ENCODE measurements at regions not wholly inside any gene's neighbourhood (a gene's known extent, or its start where the extent isn't known, plus 50 kb on each side); places are given as distances from the start of the nearest gene placed in this dataset.
A peak's percentile ranks its signal among the peaks of the same experiment; 100 is the strongest.

DNA sequence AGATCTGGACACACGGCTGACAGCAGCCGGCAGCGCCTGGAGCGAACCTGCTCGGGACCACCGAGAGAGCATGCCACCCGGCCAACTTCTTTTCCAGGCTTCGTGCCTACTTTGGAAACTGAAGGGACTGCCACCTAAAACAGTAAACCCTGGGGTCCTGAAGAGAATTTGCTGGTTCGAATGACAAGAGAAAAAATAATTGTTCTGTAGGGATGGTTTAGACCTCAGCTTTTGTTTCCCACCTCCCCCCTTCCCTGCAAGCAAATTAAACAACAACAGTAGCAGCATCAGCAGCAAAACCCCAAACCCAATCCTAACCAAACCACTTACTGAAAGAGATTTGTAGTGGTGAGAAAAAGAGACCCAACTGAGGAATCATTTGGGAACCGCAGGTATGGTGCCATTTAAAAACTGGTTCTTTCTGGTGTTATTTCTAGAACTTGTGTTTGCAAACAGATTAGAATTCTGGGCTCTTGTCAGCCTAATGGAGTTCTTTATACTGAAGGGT is 105.6 kb downstream of the LEPR start:
- H3K4me3 ChIP-seq (ENCODE audit: low read depth, low read length): no peak overlapping the region
- no peak for DNase-seq (ENCODE audit: low read depth)
- TF ChIP-seq, protein P1, sequence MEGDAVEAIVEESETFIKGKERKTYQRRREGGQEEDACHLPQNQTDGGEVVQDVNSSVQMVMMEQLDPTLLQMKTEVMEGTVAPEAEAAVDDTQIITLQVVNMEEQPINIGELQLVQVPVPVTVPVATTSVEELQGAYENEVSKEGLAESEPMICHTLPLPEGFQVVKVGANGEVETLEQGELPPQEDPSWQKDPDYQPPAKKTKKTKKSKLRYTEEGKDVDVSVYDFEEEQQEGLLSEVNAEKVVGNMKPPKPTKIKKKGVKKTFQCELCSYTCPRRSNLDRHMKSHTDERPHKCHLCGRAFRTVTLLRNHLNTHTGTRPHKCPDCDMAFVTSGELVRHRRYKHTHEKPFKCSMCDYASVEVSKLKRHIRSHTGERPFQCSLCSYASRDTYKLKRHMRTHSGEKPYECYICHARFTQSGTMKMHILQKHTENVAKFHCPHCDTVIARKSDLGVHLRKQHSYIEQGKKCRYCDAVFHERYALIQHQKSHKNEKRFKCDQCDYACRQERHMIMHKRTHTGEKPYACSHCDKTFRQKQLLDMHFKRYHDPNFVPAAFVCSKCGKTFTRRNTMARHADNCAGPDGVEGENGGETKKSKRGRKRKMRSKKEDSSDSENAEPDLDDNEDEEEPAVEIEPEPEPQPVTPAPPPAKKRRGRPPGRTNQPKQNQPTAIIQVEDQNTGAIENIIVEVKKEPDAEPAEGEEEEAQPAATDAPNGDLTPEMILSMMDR (conservative IDR thresholded peaks at IDR 0.05; ENCODE audit: low read depth, low read length): no peak

DNA sequence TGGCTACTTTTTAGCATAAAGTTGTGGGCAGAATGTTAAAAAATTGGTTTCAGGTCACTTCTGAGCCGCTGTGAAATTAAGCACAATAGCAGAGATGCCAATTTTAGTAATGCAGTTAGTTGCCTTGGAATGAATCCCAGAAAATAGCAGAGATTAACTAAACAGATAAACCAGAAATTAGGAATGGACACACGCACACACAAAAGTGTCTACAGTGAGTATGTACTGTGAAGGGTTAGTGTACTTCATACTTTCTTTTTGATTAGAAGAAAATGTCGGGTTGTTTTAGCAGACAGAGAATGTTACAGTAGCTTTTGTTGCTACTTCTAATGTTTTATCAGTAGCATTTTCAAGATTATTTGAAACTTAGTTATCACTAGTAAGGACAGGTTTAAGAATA is 106.7 kb downstream of the LEPR start:
- no peak overlapping the region for H3K4me3 ChIP-seq (ENCODE audit: low read depth, low read length)
- TF ChIP-seq, protein P1 (conservative IDR thresholded peaks at IDR 0.05; ENCODE audit: low read depth, low read length): no peak
- DNase-seq (ENCODE audit: low read depth): no peak

DNA sequence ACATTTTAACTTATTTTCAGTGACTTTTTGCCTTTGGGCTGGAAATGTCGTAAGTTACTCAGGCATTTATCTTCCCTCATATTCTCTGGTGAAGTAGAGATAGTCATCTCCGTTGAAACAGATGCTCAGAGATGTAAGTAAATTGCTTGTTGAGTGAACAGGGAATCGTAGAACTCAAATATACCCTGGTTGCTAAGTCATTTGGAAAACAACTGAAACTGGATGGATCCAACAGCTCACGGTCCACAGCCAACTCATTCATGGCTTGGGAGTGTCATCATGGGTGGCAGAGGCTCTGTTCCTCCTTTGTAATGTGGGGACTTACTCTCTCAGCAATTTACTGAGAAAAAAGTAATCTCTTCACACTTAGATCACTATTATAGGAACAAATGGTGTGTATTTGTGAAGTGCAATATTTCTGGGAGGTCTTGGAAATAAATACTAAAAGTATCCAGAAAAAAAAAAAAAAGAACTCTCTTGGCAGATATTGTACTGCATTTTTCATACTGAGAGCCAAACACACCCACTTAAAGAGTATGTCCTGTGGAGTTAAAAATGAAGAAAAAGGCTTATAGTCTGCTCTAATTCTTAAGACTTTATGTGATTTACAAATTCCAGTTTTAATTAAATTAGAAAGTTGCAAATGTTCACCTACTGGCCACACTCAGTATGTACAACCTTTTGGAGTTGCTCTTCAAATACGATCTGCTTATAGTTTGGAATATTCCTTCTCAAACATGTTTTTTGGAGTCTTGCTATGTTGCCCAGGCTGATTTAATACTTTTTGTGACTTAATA is 107.4 kb downstream of the LEPR start:
- H3K4me3 ChIP-seq (ENCODE audit: low read depth, low read length): no peak overlapping the region
- TF ChIP-seq, protein P1 (conservative IDR thresholded peaks at IDR 0.05; ENCODE audit: low read depth, low read length): peak; percentile 33
- no peak for DNase-seq (ENCODE audit: low read depth)

DNA sequence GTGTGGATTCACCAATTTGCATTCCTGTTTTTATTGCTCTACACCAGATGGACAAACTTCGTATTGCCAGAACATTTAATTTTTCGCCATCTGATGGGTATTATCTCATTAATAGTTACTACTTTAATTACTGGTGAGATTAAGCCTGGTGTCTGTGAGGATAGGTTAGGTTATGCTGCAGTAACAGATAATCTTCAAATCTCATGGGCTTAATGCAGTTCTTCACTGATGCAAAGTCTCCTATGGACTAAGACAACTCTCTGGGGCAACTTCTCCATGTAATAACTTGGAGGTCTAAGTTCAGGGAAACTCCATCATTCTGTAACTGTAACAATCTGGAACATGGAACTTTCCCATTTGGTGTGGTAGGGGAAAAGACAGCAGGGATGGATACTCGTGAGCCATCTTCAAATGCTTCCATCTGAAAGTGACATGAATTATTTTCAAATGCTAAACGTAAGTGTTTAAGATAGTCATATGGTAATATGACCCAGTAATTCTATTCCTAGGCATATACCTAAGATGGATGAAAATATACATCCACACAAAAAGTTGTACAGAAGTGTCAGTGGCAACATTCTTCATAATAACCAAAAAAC is 111.6 kb downstream of the LEPR start:
- TF ChIP-seq, protein P1 (conservative IDR thresholded peaks at IDR 0.05; ENCODE audit: low read depth, low read length): no peak
- DNase-seq (ENCODE audit: low read depth): no peak
- H3K4me3 ChIP-seq (ENCODE audit: low read depth, low read length): no peak overlapping the region

DNA sequence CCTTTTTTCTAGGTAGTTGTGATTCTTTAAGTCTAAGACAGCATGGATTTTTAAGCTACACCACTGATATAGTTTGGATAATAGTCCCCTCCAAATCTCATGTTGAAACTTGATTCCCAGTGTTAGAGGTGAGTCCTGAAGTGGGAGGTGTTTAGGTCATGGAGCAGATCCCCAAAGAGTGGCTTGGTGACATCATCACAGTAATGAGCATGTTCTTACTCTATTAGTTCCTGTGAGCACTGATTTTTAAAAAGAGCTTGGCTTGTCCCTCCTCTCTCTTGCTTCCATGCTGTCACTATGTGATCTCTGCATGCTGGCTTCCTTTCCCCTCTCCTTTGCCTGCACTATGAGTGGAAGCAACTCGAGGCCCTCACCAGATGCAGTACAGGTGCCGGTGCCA is 115.5 kb downstream of the LEPR start:
- TF ChIP-seq, protein P1 (conservative IDR thresholded peaks at IDR 0.05; ENCODE audit: low read depth, low read length): no peak
- DNase-seq (ENCODE audit: low read depth): no peak
- H3K4me3 ChIP-seq (ENCODE audit: low read depth, low read length): no peak overlapping the region

DNA sequence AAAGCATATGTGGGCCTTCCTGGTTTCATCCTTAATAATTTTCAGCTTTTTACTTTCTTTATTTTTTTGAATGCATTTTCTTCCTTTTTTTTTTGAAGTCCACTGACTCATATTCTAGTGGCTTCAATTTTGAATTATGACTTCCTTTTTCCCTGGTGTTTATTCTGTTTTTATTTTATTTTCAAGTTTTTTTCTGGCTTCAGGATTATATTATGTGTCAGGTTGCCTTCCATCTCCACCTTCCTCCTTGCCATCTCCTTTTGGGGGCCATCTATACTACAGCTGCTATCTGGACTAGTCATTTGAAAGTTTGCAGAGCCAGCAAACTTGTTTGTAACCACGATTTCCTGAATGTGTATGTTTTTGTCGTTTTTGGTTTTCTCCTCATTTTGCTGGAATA is 117.6 kb downstream of the LEPR start:
- TF ChIP-seq, protein P1 (conservative IDR thresholded peaks at IDR 0.05; ENCODE audit: low read depth, low read length): no peak
- H3K4me3 ChIP-seq (ENCODE audit: low read depth, low read length): no peak overlapping the region
- DNase-seq (ENCODE audit: low read depth): no peak

Measured in epithelial cell of proximal tubule (primary cell).